COLO668 (cell line): ENCODE measurements at regions not wholly inside any gene's neighbourhood (a gene's known extent, or its start where the extent isn't known, plus 50 kb on each side); places are given as distances from the start of the nearest gene placed in this dataset.
"Not testable (repeated sequence)": the region's sequence is repeated elsewhere in the genome, so short reads cannot be mapped to it uniquely, and the experiment has no call there.

Experiments used
- DNase-seq: peaks from one replicate; lab custom pipeline; 2025; ENCODE audit not compliant: unreplicated experiment; lab: John Stamatoyannopoulos, UW

DNA sequence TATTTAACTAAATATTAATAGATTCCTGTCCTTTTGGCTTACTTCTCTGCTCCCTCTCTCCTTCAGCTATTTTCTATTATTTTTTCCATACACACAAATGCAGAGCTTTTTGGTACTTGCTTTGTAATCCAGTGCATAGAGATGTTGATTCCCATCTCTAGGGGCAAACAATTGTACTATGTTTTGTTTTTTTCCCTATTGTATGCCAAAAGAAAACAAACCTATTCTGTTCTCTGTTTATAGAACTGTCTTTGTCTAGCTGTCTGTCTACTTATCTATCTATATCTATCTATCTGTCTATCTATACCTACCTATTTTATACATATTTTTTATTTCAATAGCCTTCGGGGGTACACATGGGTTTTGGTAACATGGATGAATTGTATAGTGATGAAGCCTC is 121.6 kb upstream of the LIFR start:
- DNase-seq, result no peak

DNA sequence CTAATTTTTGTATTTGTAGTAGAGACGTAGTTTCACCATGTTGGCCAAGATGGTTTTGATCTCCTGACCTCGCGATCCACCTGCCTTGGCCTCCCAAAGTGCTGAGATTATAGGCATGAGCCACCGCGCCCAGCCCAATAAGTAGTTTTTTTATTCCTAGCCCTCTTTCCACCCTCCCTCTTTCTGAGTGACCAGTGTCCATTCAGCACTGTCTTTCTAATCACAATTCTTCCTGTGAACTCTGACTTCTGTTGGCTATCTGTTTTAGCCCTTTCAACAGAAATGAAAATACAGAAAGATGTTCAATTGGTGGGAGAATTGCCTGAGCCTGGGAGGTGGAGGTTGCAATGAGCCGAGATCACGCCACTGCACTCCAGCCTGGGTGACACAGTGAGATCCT is 122.3 kb upstream of the LIFR start:
- not testable (repeated sequence) for DNase-seq

DNA sequence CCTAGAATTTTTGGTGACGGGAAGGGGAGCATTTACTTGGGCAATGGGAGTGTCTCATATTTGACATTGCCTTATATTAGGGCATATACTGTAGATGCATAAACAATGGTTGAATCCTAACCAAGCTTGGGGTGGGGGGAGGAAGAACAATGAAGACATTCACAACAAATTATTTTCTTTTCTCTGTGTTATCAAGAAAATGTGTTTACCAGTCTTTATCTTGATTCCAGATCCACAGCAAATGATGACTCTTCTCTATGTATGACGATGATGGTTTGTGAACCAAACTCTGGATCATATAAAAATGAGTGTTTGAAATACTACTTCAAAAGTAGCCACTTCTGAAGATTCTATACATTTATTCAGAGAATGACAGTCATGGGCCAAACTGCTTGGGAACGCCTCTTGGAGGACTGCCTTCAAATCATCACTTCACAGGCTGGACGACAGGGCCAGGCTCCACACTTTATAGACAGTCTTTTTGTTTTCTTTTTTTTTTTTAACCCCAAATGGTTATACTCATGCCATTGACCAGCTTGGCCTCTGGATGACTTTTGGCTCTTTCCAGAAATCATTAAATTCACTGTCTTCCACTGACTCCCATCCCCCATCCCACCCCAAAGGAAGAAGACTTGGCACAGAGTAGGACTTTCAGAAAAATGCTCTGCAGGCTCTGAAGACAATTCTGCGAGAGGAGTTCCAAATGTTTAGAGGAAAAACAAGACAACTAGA is 123.8 kb upstream of the LIFR start:
- DNase-seq, result no peak

DNA sequence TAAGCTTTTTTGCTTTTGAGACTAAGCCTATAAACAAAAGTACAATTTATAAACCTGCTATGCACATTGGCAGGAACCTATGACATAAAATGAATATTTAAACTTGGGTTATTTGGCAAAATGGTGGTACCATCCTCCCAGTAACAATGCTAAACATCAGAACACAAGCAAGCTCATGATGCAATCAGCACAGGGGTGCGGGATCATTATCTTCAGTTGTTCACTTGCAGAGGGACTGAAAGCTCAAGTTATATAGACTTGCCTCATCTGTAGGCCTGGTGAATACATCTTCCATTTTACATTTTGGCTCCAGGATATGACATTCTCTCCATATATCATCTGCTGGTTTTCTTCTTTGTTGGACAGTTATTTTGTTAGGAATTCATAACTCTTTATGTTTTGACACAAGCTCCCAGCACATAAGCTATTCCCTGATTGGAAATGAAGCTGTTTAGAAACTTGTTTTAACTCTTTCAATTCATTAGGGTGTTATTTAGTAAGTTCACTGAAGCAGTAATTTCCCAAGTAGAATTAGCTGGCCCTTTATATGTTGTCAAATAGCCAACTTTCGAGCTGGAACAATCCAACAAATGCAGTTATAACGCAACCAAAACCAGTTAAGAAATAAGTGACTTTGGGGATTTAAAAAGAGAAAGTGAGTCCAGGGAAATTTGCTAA is 124.7 kb upstream of the LIFR start:
- DNase-seq, result no peak

DNA sequence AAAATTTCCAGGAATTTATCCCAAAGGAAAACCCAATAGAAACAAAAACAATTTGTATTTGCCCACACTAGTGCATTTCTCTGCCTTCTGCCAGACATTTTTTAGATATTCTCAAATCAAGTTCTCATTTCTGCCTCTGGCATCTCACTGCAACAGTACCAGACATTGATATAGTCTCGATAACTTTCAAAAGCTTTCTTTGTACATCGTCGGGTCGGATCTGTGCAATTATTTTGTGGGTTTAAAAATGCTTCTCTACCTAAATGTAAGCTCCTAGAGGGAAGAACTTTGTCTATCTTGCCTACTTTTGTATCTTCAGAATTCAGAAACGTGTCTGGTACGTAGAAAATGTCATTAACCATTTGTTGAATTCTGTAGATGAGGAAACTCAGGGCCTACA is 125.5 kb upstream of the LIFR start:
- DNase-seq, result no peak

DNA sequence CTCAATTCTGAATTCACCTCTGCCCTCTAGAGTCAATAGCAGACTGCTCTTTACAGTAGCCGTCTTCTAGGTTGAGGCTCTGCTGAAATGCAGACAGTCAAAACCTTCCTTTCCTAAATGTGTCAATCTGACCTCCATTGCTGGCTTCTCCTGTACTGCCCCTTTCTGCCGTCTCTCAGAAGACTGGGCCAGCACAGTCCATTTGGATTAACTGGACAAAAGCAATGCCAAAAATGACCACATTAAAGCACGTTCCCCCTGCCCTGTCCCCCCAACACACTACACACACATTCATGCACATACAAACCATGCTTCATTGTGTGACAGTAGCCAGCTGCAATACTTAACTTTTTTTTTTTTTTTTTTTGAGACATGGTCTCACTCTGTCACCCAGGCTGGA is 130.2 kb upstream of the LIFR start:
- DNase-seq, result no peak

DNA sequence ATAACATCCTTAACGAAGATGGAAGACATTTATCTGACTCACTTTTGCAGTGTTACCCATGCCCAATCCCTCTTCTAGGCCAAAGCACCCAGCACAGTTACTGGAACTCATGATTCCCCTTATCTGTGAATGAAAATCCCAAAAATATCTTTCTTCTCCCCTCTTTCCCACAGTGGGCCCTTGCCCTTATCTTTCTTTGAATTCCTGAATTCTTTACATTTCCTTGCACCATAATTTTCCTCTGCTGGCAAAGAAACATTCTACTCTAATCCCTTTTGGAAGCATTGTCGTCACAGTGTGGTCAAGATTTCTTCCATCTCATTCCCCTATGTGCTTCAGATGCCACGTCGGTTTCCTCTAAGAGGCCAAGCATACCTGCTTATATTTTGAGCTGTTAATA is 135.9 kb upstream of the LIFR start:
- no peak for DNase-seq

DNA sequence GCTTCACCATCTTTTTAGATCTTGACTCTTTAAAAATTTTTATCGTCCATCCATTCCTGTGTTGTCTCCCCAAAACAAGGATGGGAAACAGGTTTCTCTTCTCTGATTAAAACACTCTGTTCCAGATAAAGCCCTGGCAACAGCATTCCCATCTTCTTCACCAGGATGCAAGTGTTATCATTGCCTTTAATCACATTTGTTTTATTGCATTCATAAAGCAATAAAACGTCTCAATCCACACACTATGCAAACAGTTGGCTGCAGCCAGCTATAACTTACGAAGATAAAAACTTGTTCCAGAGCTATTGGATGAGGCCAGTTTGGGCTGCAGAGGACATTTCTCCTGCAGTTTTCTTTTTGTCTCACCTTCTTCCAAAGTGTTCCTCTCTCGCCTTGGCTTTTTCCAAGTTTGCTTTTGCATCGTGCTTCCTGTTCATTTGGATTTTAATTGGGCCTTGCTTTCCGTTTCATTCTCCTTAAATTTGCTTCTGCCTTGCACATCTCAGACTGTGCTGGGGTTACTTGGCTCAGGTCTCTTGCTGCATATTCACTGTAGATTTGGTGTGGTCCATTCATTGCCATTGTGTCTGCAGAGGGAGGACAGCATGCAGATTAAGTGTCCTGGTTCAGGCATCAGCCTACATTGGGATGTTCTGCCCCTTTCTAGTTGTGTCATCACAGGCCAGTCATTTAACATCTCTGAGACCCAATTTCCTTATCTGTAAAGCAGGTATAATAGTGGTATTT is 136.5 kb upstream of the LIFR start:
- DNase-seq, result no peak

DNA sequence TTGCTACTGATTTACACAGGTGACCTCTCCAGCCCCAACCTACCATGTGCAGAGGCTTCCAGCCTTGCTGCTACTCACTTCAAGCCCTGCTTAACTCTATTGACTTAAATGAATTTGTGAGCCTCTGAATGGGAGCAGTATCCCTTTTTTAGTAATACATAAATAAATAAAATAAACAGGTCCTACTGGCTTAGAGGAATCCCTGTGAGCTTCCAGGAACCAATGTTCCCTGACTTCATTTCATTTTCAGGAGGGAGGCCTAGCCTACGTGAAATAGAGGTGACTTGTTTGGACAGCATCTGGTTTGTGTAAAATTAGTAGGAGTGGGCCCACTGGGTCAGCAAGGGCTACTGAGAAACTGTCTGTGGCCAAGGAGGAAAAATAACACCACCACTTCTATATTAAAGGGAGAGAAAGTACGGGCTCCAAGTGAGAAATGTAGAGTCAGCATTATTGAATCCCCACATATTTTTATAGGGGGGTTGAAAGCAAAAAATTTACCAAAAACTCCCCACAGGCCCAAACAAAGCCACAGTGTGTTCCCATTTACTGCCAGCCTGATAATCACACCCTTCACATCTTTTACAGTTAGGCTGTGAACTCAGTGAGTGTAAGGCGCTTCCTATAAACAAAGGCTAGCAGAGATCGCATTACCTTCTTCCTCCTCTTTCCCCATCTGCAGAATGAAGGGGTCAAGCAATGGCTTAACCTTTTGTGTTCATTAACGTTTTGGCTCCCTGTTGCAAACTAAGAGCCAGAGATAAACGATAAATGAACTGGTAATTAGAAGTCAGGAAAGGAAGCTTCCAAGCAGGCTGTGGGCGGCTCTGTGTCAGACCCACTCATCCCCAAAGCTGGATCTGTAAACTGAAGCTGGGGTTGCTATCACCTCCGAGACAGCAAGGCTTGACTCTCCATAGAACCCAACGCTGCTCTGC is 138.8 kb upstream of the LIFR start:
- no peak for DNase-seq

DNA sequence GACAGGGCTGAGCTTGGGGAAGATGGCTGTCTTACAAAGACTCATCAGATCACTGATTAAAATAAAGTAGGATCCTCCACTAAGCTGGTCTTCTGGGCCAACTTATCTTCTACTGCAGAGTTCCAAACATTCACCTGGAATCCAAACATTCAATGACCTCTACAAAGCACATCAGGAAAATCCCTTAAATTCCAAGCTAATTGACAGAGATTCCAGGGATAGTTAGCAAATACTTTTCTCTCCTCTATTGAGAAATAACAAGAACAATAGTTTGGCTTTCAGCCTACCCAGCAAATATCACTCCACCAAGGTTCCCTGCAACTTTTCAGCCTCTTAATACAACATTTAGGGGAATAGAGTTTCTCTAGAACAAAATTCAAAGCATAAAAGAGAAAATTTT is 140.6 kb upstream of the LIFR start:
- no peak for DNase-seq

DNA sequence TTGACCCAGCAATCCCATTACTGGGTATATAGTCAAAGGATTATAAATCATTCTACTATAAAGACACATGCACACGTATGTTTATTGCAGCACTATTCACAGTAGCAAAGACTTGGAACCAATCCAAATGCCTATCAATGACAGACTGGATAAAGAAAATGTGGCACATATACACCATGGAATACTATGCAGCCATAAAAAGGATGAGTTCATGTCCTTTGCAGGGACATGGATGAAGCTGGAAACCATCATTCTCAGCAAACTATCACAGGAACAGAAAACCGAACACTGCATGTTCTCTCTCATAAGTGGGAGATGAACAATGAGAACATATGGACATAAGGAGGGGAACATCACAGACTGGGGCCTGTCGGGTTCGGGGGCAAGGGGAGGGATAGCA is 140.3 kb upstream of the OSMR start:
- DNase-seq, result not testable (repeated sequence)

DNA sequence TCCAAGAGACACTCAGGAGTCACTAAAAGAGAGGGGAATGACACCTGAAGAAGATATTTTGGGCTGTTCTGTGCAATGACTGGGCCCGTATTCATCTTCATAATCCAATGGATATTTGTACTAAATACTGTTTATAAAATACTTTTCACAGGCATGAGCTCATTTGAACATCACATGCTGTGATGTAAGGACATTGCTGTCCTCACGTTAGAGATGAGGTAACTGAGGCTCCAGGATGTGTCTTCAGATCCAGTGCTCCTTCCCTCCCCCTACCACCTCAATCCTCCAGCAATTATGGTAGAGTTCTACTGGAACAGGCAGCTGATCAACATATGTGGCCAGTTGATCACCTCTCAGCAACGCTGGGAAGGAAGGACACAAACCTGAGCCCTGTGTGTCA is 139.4 kb upstream of the OSMR start:
- no peak for DNase-seq

DNA sequence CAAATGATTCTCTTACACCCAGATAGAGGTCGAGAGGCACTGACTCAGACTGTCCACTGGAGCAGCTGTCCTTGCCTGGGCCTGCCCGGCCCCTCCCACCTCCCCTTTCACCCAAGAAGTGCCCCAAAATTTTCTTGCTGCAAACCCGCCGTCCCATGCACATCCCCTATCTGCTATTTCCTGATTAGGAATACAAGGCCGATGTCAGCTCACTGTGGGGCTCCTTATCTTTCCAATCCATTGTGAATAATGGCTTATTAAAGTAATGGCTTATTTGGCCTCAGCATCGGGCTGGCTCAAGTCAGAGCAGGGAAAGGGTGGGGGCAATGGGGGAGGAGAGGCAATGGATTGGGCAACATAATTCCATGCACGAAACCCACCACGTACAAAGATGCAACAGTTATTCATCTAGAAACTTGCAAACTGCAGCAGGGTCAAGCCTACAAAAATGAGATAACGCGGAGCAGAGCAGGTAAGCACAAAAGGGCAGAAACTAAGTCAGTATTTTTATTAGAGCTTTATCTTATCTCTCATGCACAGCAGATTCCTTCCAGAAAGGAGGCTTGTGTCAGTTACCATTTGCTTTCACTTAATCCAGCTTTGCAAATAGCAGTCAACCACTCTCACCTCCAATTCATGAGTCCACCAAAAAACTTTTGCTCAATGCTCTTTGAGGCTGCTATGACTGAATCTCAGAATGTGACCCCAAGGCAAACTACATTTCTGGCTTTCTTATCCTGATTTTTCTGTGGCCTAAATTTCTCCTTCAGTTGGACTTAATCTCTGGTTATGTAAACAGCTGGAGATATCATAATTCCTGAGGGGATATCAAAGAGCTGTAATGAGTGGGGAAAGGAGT is 138.2 kb upstream of the OSMR start:
- DNase-seq, result no peak

DNA sequence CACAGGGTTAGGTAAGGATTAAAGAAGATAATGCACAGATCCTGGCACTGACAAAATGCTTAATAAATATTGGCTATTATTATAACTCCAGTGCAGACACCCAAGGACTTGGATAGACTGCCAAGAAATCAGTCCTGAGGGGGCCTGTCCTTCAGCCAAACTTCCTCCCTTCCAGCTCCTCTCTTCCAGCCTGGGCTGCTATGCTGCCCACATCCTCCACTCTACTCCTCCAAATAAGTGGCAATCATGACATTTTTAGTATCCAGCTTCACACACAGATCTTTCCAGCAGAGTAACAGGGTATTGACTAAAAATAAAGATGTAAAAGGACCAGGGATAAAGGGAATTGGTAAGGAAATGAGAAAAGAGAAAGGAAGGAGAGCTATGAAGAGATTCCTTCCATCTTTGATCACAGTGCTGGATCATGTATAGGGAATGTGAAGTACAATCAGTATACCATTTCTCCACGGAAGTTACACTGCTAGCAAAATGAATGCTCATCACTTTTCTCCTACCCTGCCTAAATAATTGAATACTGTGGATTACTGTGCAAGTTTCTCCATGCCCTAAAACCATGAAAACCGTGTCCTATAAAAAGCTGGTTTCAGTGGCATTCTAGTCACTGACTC is 136.0 kb upstream of the OSMR start:
- DNase-seq, result no peak

DNA sequence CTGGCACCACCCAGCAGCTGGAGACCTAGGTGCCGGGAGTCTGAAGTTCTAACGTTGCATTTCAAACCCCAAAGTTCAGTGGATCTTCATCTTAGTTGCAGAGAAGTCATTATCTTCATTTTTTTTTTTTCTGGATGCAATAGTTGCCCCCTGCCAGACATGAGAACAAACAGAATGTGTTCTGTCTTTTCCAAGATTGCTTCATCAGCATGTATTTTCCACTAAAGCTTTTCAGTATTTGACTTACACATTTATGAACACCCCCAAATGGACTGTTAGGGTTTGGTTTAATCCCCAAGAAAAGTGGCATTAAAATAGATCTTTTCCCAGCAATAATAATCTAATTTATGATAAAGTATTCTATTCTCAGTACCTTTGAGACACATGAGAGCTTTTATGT is 135.2 kb upstream of the OSMR start:
- no peak for DNase-seq

DNA sequence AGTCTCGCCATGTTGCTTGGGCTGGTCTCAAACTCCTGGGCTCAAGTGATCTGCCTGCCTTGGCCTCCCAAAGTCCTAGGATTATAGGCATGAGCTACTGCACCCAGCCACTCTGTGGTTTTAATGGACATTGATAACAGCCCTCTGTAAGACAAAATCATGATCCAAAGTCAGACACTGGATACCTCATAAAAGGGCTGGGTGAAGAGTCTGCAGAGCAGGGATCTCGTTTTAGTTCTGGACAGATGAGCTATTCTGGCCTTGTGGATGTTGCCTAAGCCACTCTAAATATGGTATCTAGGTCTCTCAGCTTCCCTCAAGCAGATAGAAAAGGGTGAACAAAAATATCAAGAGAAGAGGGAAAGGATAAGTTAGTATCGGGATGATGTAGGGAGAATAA is 133.4 kb upstream of the OSMR start:
- DNase-seq, result no peak

DNA sequence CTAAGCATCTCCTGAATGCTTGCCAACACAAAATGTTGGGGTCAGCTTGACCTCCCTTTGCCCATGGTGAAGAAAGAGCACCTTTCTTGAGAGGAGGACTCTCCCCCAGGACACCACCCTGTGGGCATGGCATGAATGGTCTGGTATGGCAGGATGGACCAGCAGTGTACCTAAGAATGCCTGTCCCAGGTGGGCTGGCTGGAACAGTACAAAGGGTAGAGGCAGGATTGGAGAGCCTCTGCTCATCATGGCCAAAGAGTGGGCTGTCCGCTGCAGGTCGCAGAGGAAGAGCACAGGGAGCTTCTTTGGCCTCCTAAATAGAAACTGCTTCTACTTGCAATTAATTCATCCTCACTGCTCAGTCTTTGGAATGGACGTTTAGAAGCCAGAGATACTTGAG is 131.6 kb upstream of the OSMR start:
- no peak for DNase-seq

DNA sequence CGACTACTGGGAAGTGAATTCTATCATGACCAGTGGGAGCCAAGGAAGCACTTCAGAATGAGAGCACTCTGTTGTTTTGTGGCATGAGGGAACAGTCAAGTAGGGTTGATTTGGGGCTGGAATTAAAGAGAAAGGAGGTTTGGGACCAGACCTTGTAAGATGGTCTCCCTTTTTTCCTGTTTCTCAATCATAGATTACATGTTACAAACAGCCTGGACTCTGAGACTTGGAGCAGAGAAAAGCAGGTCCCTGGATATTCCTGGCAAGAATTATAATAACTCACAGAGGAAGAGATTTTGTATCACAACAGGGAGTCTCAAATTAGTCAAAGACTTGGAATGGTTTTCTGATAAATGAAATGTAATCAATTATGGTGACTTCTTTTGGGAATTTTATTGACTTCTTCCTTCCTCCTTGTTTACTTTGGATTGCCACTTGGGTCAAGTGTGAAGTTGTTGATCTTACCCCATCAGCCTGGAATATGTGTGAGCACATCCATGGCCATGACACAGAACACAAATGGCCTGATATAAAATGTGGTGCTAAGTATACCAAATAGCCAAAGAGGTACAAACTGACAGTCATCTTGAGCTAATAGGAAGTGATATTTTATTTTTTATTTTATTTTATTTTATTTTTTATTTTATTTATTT is 131.0 kb upstream of the OSMR start:
- no peak for DNase-seq

DNA sequence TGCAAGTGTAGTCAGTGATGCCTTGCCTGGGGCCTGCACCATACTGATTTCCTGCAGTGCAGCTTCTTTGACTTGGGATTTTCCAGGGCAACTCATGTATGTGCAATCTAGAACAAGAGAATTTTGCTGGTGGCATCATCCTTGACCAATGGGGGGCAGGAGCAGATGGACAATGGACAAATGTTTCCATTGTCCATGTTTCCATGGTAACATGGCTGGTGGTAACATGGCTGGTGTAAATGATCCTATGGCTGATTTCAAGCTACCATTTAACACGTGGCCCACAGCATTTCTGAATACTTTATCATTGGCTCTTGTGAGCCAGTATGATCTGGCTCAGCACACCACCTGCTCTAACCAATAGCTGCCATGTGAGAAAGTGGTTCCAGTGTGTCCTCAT is 130.1 kb upstream of the OSMR start:
- DNase-seq, result no peak
